ENCODE measurements at regions not wholly inside any gene's neighbourhood (a gene's known extent, or its start where the extent isn't known, plus 50 kb on each side); places are given as distances from the start of the nearest gene placed in this dataset.

- H2AK5ac ChIP-seq (ENCODE audit: low read depth, low read length), result no peak overlapping the region
- intact Hi-C loops (cut with micrococcal nuclease), result no loop called here
- peak overlapping the region; percentile 67 for H2BK5ac ChIP-seq (ENCODE audit: low read depth, low read length, poor library complexity, severe bottlenecking)
- peak overlapping the region in 1 of 2 experiments; percentile 74; a peak in 1 of 4 replicates for H4K8ac ChIP-seq (ENCODE audit: low read depth in 2 of 2, low read length in 2 of 2)
- H3K14ac ChIP-seq (replicated peaks; ENCODE audit: low read depth, low read length), result no peak overlapping the region; the same call in 1 of the 2 replicates
- 0 out of 2 replicates have a peak, but pooled peaks cover 3% of the 10 kb centered on the region for H3K9me1 ChIP-seq (ENCODE audit: insufficient read depth, low read length)
- H3K36me3 ChIP-seq (ENCODE audit: control insufficient read depth, insufficient read depth, low read length), result no peaks in the 10 kb centered on the region
- H3K9ac ChIP-seq (ENCODE audit: low read depth, low read length), result no peak overlapping the region
- no peaks in the 10 kb centered on the region for H3K27me3 ChIP-seq (ENCODE audit: control insufficient read depth, insufficient read depth, low read length)
- H2AK9ac ChIP-seq (replicated peaks; ENCODE audit: low read depth, low read length, poor library complexity), result no peak overlapping the region
- H4K5ac ChIP-seq (ENCODE audit: low read depth, low read length), result peak overlapping the region; percentile 80; the same call in 1 of the 2 replicates
- H3K79me1 ChIP-seq (ENCODE audit: low read depth in 1 of 2, low read length in 2 of 2), result no peaks in the 10 kb centered on the region
- ATAC-seq (ENCODE audit: low read depth) (peak; percentile 89), DNase-seq (peak; percentile 83)
- H2BK15ac ChIP-seq (ENCODE audit: low read depth, low read length), result no peak overlapping the region
- TF ChIP-seq NFE2L2 (IDR thresholded peaks at IDR 0.05; ENCODE audit: low read depth, low read length) (no peak), FOS (IDR thresholded peaks at IDR 0.05; ENCODE audit: low read depth, low read length) (peak; percentile 69; the same call in 1 of the 2 replicates), RAD21 (IDR thresholded peaks at IDR 0.05; ENCODE audit: low read length) (no peak), RCOR1 (IDR thresholded peaks at IDR 0.05; ENCODE audit: insufficient replicate concordance, low read length) (no peak), ELK1 (IDR thresholded peaks at IDR 0.05; ENCODE audit: borderline replicate concordance, low read depth, low read length) (no peak), MAZ (IDR thresholded peaks at IDR 0.05; ENCODE audit: borderline replicate concordance, low read depth, low read length) (no peak), MAFK (IDR thresholded peaks at IDR 0.05; ENCODE audit: low read depth, low read length) (no peak), SMC3 (IDR thresholded peaks at IDR 0.05; ENCODE audit: low read depth, low read length) (no peak), BHLHE40 (IDR thresholded peaks at IDR 0.05; ENCODE audit: low read depth, low read length) (no peak), CEBPB (IDR thresholded peaks at IDR 0.05; ENCODE audit: low read depth, low read length) (peak; percentile 38; the same call in 1 of the 2 replicates)
- peak overlapping the region; percentile 96; the same call in 1 of the 2 replicates for H3K18ac ChIP-seq (ENCODE audit: low read depth, low read length)
- ChIA-PET CTCF (interaction anchor here (0.6 kb wide), 1 partner anchor 12 kb away, joined by 3 read pairs; no protein-coding TSS in a partner anchor), POLR2A (ENCODE audit: unreplicated experiment) (interaction anchor here (1.0 kb wide), 1 partner anchor 13 kb away, joined by 3 read pairs; no protein-coding TSS in a partner anchor)
- H2AFZ ChIP-seq (replicated peaks; ENCODE audit: low read length, poor library complexity), result no peak overlapping the region
- no peaks in the 10 kb centered on the region for H4K20me1 ChIP-seq (ENCODE audit: insufficient read depth, low read length)
- in situ Hi-C loops (cut with MboI; ENCODE audit: low sequenced_read_pairs), result no loop called here
- no peak overlapping the region for H4K91ac ChIP-seq (ENCODE audit: insufficient read depth, low read depth, low read length)
- peaks cover 7% of the 10 kb centered on the region for H3K4me1 ChIP-seq (ENCODE audit: control insufficient read depth, insufficient read depth, low read length)
- H3K4me2 ChIP-seq (ENCODE audit: low read depth, low read length), result peak overlapping the region; percentile 49; the same call in 1 of the 2 replicates
- dilution Hi-C loops (cut with HindIII; ENCODE audit: low sequenced_read_pairs, unreplicated experiment), result no loop called here
- no peaks in the 10 kb centered on the region for H3K9me3 ChIP-seq (ENCODE audit: control insufficient read depth, insufficient read depth, low read length)
- H3K4ac ChIP-seq (ENCODE audit: low read depth, low read length), result peak overlapping the region; percentile 79; the same call in 1 of the 2 replicates
- H3K27ac ChIP-seq (ENCODE audit: insufficient read depth, low read length), result peak overlapping the region; percentile 80; the same call in 1 of the 2 replicates
- peak overlapping the region; percentile 86 for H2BK120ac ChIP-seq (ENCODE audit: low read depth, low read length)
- no peak overlapping the region for H3K23ac ChIP-seq (ENCODE audit: low read depth, low read length)
- WGBS, 2 experiments (ENCODE audit: extremely low coverage in 2 of 2, insufficient read length in 1 of 2), result no CpG with 5 or more reads among the region's 2 CpGs
- BruUV-seq (replicated peaks), result no TSS peak
- H3K4me3 ChIP-seq (ENCODE audit: insufficient read depth, low read depth, low read length), result no peak overlapping the region
- H3K56ac ChIP-seq (ENCODE audit: extremely low read depth, insufficient read depth, low read length), result no peak overlapping the region
- peak overlapping the region; percentile 78; the same call in 1 of the 2 replicates for H2BK20ac ChIP-seq (ENCODE audit: low read depth, low read length)
Measured at GRCh38 chr11:101706541-101706940, 122.7 kb upstream of the TRPC6 start.

All from IMR-90 (cell line).